Kidney capillary endothelial cell (primary cell): ENCODE measurements at regions not wholly inside any gene's neighbourhood (a gene's known extent, or its start where the extent isn't known, plus 50 kb on each side); places are given as distances from the start of the nearest gene placed in this dataset.

Source experiments
- DNase-seq: peaks from one replicate; pipeline ENCODE4 v3.0.0-alpha.2; 2018; ENCODE audit warnings: low spot score

- no peak for DNase-seq
Observed at GRCh38 chr7:47636433-47637175, 54.7 kb upstream of the TNS3 start.

- DNase-seq = no peak
Observed at GRCh38 chr7:47636081-47636432, 54.1 kb upstream of the TNS3 start.

- DNase-seq = no peak
Observed at GRCh38 chr7:47635091-47636080, 53.5 kb upstream of the TNS3 start.

GRCh38 chr7:47634273-47634672 lies 52.4 kb upstream of the TNS3 start:
- DNase-seq = no peak

- no peak for DNase-seq
Observed at GRCh38 chr7:47633134-47633533, 51.2 kb upstream of the TNS3 start.
